HEK293 (cell line): ENCODE measurements at regions not wholly inside any gene's neighbourhood (a gene's known extent, or its start where the extent isn't known, plus 50 kb on each side); places are given as distances from the start of the nearest gene placed in this dataset.

Experiments
- CTCF ChIA-PET: fragments of 350-600 bp; formaldehyde crosslinking; extraction: SDS; loops from one replicate; lab custom pipeline; 2021; ENCODE audit warnings: antibody characterized with exemption; lab: Yijun Ruan, JAX
- POLR2A ChIA-PET: fragments of 300-600 bp; formaldehyde crosslinking; extraction: SDS; loops from one replicate; lab custom pipeline; 2020; ENCODE audit warnings: antibody characterized with exemption, inconsistent platforms; lab: Yijun Ruan, JAX
- H3K27ac ChIP-seq: fragments of 200-500 bp; sonication (Bioruptor generic); 2 replicates; pipeline ENCODE4 v1.5.1; 2014; ENCODE audit warnings: low read depth, low read length, control low read depth, inconsistent platforms; ENCODE audit errors: extremely low read depth
- H3K36me3 ChIP-seq, 2 experiments: fragments of 200-500 bp in 1 of 2; sonication (Bioruptor generic) in 1 of 2; 1 replicate in 1 of 2; 2 replicates in 1 of 2; pipeline ENCODE4 v1.5.1; 2014 to 2017; ENCODE audit warnings: inconsistent platforms in 2 of 2, low read length in 2 of 2; ENCODE audit not compliant: control insufficient read depth in 2 of 2, insufficient read depth in 1 of 2
- H3K4me1 ChIP-seq: fragments of 200-500 bp; sonication (Bioruptor generic); 2 replicates; pipeline ENCODE4 v1.5.1; 2014; ENCODE audit warnings: mild to moderate bottlenecking, low read length, inconsistent platforms; ENCODE audit not compliant: control insufficient read depth, insufficient read depth
- H3K4me3 ChIP-seq: 2 replicates; pipeline ENCODE4 v1.5.1; 2011; ENCODE audit warnings: low read depth, mild to moderate bottlenecking, control low read depth, low read length, moderate library complexity
- H3K9me3 ChIP-seq: fragments of 200-500 bp; sonication (Bioruptor generic); 2 replicates; pipeline ENCODE4 v1.5.1; 2014; ENCODE audit warnings: low read depth, low read length, inconsistent platforms; ENCODE audit not compliant: control insufficient read depth, insufficient read depth
- GLI2 ChIP-seq: fragments of 450-650 bp; formaldehyde crosslinking; IDR thresholded peaks from 2 replicates; pipeline ENCODE4; 2017; ENCODE audit warnings: missing biosample characterization, missing genetic modification characterization, low read depth, borderline replicate concordance
- MZF1 ChIP-seq: fragments of 450-650 bp; formaldehyde crosslinking; IDR thresholded peaks from 2 replicates; pipeline ENCODE4 v1.5.1; 2017; ENCODE audit warnings: missing biosample characterization, missing genetic modification characterization, borderline replicate concordance
- REPIN1 ChIP-seq: fragments of 450-650 bp; formaldehyde crosslinking; IDR thresholded peaks from 2 replicates; pipeline ENCODE4 v1.5.1; 2017; ENCODE audit warnings: missing biosample characterization, missing genetic modification characterization, low read depth
- ZNF10 ChIP-seq: fragments of 450-650 bp; formaldehyde crosslinking; IDR thresholded peaks from 2 replicates; pipeline ENCODE4 v1.5.1; 2017; ENCODE audit warnings: missing biosample characterization, missing genetic modification characterization
- ZNF133 ChIP-seq: fragments of 450-650 bp; formaldehyde crosslinking; IDR thresholded peaks from 2 replicates; pipeline ENCODE4 v1.5.1; 2016; ENCODE audit warnings: missing biosample characterization, missing genetic modification characterization
- ZNF155 ChIP-seq: fragments of 450-650 bp; formaldehyde crosslinking; IDR thresholded peaks from 2 replicates; pipeline ENCODE4 v1.5.1; 2016; ENCODE audit warnings: missing biosample characterization, missing genetic modification characterization
- ZNF157 ChIP-seq: fragments of 450-650 bp; formaldehyde crosslinking; IDR thresholded peaks from 2 replicates; pipeline ENCODE4 v1.5.1; 2016; ENCODE audit warnings: missing biosample characterization, missing genetic modification characterization
- ZNF175 ChIP-seq: fragments of 450-650 bp; formaldehyde crosslinking; IDR thresholded peaks from 2 replicates; pipeline ENCODE4 v1.5.1; 2016; ENCODE audit warnings: missing biosample characterization, missing genetic modification characterization
- ZNF202 ChIP-seq: fragments of 450-650 bp; formaldehyde crosslinking; IDR thresholded peaks from 2 replicates; pipeline ENCODE4 v1.5.1; 2016; ENCODE audit warnings: missing biosample characterization, missing genetic modification characterization, borderline replicate concordance
- ZNF223 ChIP-seq: fragments of 450-650 bp; formaldehyde crosslinking; IDR thresholded peaks from 2 replicates; pipeline ENCODE4 v1.5.1; 2016; ENCODE audit warnings: missing biosample characterization, missing genetic modification characterization
- ZNF24 ChIP-seq: fragments of 450-650 bp; formaldehyde crosslinking; IDR thresholded peaks from 2 replicates; pipeline ENCODE4 v1.5.1; 2016; ENCODE audit warnings: missing biosample characterization, missing genetic modification characterization
- ZNF292 ChIP-seq: fragments of 450-650 bp; formaldehyde crosslinking; IDR thresholded peaks from 2 replicates; pipeline ENCODE4 v1.5.1; 2016; ENCODE audit warnings: low read depth, missing biosample characterization, missing genetic modification characterization, borderline replicate concordance
- ZNF302 ChIP-seq: fragments of 450-650 bp; formaldehyde crosslinking; IDR thresholded peaks from 2 replicates; pipeline ENCODE4 v1.5.1; 2016; ENCODE audit warnings: missing biosample characterization, missing genetic modification characterization, low read depth
- ZNF366 ChIP-seq: fragments of 450-650 bp; formaldehyde crosslinking; conservative IDR thresholded peaks from 2 replicates; pipeline ENCODE4 v1.5.1; 2016; ENCODE audit warnings: missing biosample characterization, missing genetic modification characterization
- ZNF473 ChIP-seq: fragments of 450-650 bp; formaldehyde crosslinking; IDR thresholded peaks from 2 replicates; pipeline ENCODE4 v1.5.1; 2017; ENCODE audit warnings: missing biosample characterization, missing genetic modification characterization
- ZNF623 ChIP-seq: fragments of 450-650 bp; formaldehyde crosslinking; IDR thresholded peaks from 2 replicates; pipeline ENCODE4 v1.5.1; 2016; ENCODE audit warnings: missing biosample characterization, missing genetic modification characterization
- TF ChIP-seq, protein P1 (sequence below): fragments of 450-650 bp; IDR thresholded peaks from 2 replicates; pipeline ENCODE4 v1.5.1; 2018; ENCODE audit warnings: missing biosample characterization, mild to moderate bottlenecking, missing genetic modification characterization
- TF ChIP-seq, protein P2 (sequence below): fragments of 450-650 bp; formaldehyde crosslinking; IDR thresholded peaks from 2 replicates; pipeline ENCODE4 v1.5.1; 2016; ENCODE audit warnings: missing biosample characterization, missing genetic modification characterization
- TF ChIP-seq, protein P3 (sequence below): fragments of 450-650 bp; formaldehyde crosslinking; IDR thresholded peaks from 2 replicates; pipeline ENCODE4 v1.5.1; 2016; ENCODE audit warnings: missing biosample characterization, missing genetic modification characterization
- TF ChIP-seq, protein P4 (sequence below): fragments of 450-650 bp; formaldehyde crosslinking; IDR thresholded peaks from 2 replicates; pipeline ENCODE4 v1.5.1; 2017; ENCODE audit warnings: missing biosample characterization, missing genetic modification characterization
- TF ChIP-seq, protein P5 (sequence below): fragments of 450-650 bp; formaldehyde crosslinking; IDR thresholded peaks from 2 replicates; pipeline ENCODE4 v1.5.1; 2016; ENCODE audit warnings: missing biosample characterization, missing genetic modification characterization
- TF ChIP-seq, protein P6 (sequence below): fragments of 450-650 bp; formaldehyde crosslinking; IDR thresholded peaks from 2 replicates; pipeline ENCODE4 v1.5.1; 2016; ENCODE audit warnings: missing biosample characterization, missing genetic modification characterization

DNA sequence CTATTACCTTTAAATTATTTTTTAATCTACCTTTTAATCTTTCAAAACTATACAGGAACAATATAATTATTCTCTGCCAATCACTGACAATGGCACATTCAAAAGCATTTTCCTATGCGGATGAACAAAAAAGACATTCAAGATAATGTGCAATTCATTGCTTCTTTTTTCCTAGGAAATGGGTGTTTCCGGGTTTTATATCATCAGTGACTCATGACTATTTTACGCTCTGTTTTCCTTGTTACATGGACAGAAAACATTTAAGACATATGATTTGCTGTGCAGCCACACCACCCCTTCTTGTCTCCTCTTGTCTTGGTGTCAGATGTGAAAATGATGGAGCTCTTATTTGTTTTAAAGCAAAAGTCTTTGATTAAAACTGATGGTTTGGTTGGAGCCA, 184.7 kb upstream of the LINC00305 start:
- Histone ChIP-seq H3K9me3 (no peaks in the 10 kb centered on the region), H3K36me3 (no peaks in the 10 kb centered on the region), H3K4me3 (no peak overlapping the region), H3K4me1 (no peaks in the 10 kb centered on the region), H3K27ac (no peak overlapping the region)
- CTCF ChIA-PET: no interaction called here
- POLR2A ChIA-PET: no interaction called here
- TF ChIP-seq ZNF292 (tag by site-specific recombination): no peak
- no peak for TF ChIP-seq ZNF473
- TF ChIP-seq, protein P1, sequence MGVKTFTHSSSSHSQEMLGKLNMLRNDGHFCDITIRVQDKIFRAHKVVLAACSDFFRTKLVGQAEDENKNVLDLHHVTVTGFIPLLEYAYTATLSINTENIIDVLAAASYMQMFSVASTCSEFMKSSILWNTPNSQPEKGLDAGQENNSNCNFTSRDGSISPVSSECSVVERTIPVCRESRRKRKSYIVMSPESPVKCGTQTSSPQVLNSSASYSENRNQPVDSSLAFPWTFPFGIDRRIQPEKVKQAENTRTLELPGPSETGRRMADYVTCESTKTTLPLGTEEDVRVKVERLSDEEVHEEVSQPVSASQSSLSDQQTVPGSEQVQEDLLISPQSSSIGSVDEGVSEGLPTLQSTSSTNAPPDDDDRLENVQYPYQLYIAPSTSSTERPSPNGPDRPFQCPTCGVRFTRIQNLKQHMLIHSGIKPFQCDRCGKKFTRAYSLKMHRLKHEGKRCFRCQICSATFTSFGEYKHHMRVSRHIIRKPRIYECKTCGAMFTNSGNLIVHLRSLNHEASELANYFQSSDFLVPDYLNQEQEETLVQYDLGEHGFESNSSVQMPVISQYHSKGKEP (tag by site-specific recombination): no peak
- TF ChIP-seq, protein P2, sequence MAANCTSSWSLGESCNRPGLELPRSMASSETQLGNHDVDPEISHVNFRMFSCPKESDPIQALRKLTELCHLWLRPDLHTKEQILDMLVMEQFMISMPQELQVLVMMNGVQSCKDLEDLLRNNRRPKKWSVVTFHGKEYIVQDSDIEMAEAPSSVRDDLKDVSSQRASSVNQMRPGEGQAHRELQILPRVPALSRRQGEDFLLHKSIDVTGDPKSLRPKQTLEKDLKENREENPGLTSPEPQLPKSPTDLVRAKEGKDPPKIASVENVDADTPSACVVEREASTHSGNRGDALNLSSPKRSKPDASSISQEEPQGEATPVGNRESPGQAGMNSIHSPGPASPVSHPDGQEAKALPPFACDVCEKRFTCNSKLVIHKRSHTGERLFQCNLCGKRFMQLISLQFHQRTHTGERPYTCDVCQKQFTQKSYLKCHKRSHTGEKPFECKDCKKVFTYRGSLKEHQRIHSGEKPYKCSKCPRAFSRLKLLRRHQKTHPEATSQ (tag by site-specific recombination): no peak
- no peak for TF ChIP-seq MZF1 (tag by site-specific recombination)
- TF ChIP-seq GLI2 (tag by site-specific recombination): no peak
- no peak for TF ChIP-seq ZNF24
- TF ChIP-seq, protein P3, sequence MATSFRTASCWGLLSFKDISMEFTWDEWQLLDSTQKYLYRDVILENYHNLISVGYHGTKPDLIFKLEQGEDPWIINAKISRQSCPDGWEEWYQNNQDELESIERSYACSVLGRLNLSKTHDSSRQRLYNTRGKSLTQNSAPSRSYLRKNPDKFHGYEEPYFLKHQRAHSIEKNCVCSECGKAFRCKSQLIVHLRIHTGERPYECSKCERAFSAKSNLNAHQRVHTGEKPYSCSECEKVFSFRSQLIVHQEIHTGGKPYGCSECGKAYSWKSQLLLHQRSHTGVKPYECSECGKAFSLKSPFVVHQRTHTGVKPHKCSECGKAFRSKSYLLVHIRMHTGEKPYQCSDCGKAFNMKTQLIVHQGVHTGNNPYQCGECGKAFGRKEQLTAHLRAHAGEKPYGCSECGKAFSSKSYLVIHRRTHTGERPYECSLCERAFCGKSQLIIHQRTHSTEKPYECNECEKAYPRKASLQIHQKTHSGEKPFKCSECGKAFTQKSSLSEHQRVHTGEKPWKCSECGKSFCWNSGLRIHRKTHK: no peak
- no peak for TF ChIP-seq ZNF302 (tag by site-specific recombination)
- TF ChIP-seq ZNF175 (tag by site-specific recombination): no peak
- TF ChIP-seq, protein P4, sequence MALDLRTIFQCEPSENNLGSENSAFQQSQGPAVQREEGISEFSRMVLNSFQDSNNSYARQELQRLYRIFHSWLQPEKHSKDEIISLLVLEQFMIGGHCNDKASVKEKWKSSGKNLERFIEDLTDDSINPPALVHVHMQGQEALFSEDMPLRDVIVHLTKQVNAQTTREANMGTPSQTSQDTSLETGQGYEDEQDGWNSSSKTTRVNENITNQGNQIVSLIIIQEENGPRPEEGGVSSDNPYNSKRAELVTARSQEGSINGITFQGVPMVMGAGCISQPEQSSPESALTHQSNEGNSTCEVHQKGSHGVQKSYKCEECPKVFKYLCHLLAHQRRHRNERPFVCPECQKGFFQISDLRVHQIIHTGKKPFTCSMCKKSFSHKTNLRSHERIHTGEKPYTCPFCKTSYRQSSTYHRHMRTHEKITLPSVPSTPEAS (tag by site-specific recombination): no peak
- TF ChIP-seq ZNF623 (tag by site-specific recombination): no peak
- TF ChIP-seq ZNF223: no peak
- TF ChIP-seq REPIN1: no peak
- TF ChIP-seq ZNF133 (tag by site-specific recombination): no peak
- no peak for TF ChIP-seq ZNF366
- no peak for TF ChIP-seq ZNF157 (tag by site-specific recombination)
- TF ChIP-seq, all 188 proteins: peak for 0

DNA sequence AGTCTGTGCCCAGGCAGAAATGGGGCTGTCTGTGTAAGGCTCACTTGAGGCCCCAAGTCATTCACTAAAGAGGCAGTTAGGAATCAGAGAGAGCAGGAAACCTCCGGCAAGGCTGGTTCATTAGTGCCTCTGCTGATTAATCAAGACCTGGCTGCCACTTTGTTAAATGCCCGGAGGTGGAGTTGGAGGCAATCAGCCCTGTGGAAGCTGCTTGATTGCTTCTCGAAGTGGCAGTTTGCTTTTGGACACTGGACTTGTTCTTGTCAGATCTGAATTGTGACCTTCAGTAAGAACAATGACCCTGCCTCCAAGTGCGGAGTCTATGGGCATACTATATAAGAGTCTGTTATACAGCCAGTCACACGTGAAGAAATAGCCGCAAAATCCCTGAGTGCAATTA, 183.9 kb upstream of the LINC00305 start:
- H3K4me3 ChIP-seq: no peak overlapping the region
- H3K27ac ChIP-seq: no peak overlapping the region
- CTCF ChIA-PET: no interaction called here
- H3K9me3 ChIP-seq: no peaks in the 10 kb centered on the region
- POLR2A ChIA-PET: no interaction called here
- H3K36me3 ChIP-seq: no peaks in the 10 kb centered on the region
- H3K4me1 ChIP-seq: no peaks in the 10 kb centered on the region
- TF ChIP-seq ZNF202 (tag by site-specific recombination): no peak
- TF ChIP-seq ZNF155 (tag by site-specific recombination): no peak
- no peak for TF ChIP-seq ZNF10 (tag by site-specific recombination)
- TF ChIP-seq, protein P5, sequence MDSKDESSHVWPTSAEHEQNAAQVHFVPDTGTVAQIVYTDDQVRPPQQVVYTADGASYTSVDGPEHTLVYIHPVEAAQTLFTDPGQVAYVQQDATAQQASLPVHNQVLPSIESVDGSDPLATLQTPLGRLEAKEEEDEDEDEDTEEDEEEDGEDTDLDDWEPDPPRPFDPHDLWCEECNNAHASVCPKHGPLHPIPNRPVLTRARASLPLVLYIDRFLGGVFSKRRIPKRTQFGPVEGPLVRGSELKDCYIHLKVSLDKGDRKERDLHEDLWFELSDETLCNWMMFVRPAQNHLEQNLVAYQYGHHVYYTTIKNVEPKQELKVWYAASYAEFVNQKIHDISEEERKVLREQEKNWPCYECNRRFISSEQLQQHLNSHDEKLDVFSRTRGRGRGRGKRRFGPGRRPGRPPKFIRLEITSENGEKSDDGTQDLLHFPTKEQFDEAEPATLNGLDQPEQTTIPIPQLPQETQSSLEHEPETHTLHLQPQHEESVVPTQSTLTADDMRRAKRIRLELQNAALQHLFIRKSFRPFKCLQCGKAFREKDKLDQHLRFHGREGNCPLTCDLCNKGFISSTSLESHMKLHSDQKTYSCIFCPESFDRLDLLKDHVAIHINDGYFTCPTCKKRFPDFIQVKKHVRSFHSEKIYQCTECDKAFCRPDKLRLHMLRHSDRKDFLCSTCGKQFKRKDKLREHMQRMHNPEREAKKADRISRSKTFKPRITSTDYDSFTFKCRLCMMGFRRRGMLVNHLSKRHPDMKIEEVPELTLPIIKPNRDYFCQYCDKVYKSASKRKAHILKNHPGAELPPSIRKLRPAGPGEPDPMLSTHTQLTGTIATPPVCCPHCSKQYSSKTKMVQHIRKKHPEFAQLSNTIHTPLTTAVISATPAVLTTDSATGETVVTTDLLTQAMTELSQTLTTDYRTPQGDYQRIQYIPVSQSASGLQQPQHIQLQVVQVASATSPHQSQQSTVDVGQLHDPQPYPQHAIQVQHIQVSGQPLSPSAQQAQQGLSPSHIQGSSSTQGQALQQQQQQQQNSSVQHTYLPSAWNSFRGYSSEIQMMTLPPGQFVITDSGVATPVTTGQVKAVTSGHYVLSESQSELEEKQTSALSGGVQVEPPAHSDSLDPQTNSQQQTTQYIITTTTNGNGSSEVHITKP (tag by site-specific recombination): no peak
- TF ChIP-seq, protein P6, sequence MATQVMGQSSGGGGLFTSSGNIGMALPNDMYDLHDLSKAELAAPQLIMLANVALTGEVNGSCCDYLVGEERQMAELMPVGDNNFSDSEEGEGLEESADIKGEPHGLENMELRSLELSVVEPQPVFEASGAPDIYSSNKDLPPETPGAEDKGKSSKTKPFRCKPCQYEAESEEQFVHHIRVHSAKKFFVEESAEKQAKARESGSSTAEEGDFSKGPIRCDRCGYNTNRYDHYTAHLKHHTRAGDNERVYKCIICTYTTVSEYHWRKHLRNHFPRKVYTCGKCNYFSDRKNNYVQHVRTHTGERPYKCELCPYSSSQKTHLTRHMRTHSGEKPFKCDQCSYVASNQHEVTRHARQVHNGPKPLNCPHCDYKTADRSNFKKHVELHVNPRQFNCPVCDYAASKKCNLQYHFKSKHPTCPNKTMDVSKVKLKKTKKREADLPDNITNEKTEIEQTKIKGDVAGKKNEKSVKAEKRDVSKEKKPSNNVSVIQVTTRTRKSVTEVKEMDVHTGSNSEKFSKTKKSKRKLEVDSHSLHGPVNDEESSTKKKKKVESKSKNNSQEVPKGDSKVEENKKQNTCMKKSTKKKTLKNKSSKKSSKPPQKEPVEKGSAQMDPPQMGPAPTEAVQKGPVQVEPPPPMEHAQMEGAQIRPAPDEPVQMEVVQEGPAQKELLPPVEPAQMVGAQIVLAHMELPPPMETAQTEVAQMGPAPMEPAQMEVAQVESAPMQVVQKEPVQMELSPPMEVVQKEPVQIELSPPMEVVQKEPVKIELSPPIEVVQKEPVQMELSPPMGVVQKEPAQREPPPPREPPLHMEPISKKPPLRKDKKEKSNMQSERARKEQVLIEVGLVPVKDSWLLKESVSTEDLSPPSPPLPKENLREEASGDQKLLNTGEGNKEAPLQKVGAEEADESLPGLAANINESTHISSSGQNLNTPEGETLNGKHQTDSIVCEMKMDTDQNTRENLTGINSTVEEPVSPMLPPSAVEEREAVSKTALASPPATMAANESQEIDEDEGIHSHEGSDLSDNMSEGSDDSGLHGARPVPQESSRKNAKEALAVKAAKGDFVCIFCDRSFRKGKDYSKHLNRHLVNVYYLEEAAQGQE (tag by site-specific recombination): no peak
